DMS79 (cell line): ENCODE measurements at regions not wholly inside any gene's neighbourhood (a gene's known extent, or its start where the extent isn't known, plus 50 kb on each side); places are given as distances from the start of the nearest gene placed in this dataset.
"Not testable (repeated sequence)": the region's sequence is repeated elsewhere in the genome, so short reads cannot be mapped to it uniquely, and the experiment has no call there.

ENCODE experiments used
- DNase-seq: peaks from one replicate; lab custom pipeline; 2025; lab: John Stamatoyannopoulos, UW

DNA sequence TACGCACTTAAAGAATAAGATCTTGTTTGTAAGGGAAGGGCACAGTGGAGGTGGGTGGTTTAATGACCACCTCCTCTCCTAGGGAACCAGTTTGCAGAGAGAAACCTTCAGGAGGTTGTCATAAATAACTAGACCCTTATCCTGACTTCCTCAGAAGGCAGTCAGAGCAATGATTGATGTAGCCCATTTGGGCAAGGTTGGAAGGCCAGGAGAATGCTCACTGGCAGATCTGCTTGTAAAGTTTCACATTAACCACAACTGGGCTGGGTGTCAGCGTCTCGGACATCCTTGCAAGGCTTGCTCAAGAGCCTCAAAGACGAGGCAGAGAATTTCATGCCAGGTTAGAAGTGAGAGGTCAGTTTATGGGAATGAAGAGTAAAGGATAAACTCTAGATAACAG, 87.6 kb upstream of the TRABD2B start:
- no peak for DNase-seq

- no peak for DNase-seq
Observed at GRCh38 chr1:48082271-48082962, 85.2 kb upstream of the TRABD2B start.

- peak; percentile 29 for DNase-seq
Observed at GRCh38 chr1:48080331-48081255, 83.4 kb upstream of the TRABD2B start.

DNA sequence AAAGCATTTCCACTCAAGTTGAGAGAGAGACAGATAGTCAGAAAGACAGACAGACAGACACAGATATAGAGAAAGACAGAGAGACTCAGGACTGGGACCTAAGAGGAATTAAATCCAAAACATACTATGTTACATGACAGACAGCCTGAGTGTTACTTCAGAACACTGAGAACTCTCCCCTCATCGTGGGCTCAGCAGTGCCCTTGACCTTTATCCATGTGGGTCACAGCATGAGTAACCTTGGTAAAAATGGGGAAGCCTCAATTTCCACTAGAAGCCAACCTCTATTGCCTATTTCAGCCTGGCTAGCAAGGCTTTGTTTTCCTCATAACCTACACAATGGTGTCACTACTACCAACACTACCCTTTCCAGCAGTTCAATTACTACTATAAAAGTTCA, 81.9 kb upstream of the TRABD2B start:
- DNase-seq = no peak

DNA sequence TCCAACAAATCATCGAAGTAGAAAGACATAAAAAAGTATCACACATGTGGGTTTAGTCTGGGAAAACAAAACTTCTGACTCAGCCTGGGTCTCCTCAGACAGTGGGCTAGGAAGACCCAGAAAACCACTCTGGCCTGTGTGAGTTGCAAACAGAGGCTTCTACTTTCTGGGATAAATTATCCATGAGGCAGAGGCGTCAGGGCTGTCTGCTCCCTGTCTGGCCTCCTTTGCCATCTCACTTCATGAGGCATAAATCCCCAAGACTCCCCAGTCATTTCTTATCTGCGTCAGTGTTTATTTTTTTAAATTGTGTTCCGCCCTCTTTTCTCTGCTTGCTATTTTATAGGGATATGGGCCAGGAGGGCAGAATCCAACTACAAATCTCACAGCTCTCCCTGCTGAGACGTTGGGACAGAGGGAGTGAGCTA, 80.6 kb upstream of the TRABD2B start:
- no peak for DNase-seq

- no peak for DNase-seq
Observed at GRCh38 chr1:48076017-48076416, 78.8 kb upstream of the TRABD2B start.

DNA sequence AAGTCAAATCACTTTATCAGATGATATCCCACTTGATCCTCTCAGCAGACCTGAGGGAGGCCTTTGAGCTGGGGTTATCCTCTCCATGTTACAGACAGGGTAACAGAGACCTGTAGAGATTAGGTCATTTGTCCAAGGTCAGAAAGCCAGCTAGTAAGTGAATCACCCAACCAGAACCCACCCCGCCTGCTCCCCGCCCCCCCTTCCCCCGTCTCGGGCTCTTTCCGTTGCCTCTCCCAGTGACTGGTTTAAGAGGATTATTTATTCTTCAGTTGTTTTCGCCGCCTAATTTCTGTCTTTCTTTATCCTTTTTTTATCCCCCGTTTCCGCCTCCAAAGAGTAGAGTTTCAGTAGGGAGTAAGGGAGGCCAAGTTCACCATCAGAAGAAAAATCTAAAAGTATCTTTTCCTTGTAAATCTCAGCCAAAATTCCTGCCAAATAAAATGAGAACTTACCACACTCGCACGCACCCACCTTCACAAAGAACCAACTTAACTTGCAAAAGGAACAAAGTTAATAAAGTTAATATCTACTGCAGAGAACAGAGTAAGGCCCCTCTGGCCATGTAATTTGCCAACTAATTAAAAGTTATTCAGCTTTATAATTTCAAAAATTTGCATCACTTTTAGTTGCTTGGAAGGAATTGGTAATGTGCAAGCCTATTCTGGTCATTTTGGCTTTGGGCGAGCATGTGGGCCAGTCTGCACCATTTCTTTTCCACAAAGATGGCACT, 76.8 kb upstream of the TRABD2B start:
- DNase-seq = no peak

DNA sequence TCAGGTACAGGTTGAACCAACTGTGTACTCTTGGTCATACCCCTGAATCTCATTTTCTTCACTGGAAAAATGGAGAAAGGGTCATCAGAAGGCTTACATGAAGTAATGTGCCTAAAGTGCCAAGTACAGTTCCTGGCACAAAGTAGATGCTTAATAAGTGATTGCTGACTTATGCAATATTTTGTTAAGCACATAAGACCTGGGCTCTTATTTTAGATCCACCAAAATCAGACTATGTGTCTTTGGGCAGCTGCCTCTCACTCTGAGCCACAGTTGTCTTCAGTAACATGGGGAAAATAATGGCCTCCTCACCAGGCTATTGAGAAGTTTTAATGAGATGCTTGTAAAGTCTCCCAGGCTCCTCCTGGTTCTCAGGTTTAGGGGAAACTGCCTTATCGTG, 74.3 kb upstream of the TRABD2B start:
- no peak for DNase-seq

- DNase-seq = no peak
Observed at GRCh38 chr1:48070396-48070750, 73.2 kb upstream of the TRABD2B start.

DNA sequence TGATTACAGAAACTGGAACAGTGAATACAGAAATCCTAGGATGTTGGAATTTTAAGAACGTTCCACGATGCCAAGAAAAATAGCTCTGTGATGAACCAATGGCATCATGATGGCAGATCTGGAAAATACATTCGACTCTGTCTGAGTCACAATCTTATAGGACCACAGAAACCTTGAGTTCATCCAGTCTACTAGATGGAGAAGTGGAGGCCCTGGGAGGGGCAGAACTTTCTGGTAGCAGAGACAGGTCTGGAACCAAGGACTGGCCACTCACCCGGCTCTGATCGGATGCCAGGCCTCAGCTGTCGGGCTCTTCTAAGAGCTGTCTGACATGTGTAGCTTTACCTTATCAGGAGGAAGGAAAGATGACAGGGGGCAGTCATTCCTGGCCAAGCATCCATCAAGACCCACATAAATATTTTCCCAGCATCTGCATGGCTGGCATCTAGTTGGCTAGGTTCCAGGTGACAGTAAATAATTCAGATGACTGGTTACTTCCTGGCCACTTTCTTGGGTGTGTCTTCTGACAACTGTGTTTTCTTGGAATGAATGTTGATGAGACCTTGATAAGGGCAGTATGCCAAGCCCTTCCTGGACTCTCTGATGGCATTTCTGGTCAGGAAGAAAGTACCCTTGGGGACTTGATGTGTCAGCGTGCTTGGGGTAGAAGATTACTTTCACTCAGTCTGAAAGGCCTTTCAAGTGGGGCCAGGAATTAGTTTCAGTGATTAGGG, 72.6 kb upstream of the TRABD2B start:
- DNase-seq = no peak

GRCh38 chr1:48068206-48068605, 71.0 kb upstream of the TRABD2B start:
- DNase-seq = no peak

- no peak for DNase-seq
Observed at GRCh38 chr1:48066936-48067335, 69.8 kb upstream of the TRABD2B start.

DNA sequence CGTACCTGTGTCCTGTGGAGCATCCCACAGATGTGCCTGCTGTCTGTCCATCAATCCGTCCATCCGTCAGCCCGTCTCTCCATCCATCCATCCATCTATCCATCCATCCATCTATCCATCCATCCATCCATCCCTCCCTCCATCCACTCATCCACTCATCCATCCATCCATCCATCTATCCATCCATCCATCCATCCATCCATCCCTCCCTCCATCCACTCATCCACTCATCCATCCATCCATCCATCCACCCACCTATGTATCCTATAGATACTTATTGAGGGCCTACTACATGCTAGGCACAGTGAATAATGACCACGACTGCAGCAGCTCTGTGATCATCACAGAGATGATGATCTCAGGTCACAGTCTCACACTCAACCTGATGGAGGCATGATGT, 67.5 kb upstream of the TRABD2B start:
- not testable (repeated sequence) for DNase-seq

DNA sequence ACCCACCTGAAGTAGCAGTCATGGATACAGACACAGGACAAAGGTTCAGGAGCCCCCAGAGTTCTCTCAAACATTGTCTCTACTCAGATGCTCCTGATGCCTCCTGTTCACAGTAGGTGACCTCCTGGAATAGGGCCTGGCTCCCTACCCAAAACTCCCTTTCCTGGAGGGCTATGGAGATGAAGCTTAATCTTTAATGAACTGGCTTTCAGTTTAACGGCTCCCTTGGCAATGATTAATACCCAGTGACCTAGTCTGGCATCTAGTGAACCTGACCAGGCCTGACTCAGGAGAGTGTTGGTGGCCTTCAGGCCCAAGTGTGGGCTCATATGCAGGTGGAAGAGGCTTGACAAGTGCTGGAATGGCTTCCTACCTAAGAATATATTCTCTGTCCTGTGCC, 65.2 kb upstream of the TRABD2B start:
- DNase-seq = no peak

- DNase-seq = peak; percentile 4
Observed at GRCh38 chr1:48061162-48062136, 64.3 kb upstream of the TRABD2B start.

DNA sequence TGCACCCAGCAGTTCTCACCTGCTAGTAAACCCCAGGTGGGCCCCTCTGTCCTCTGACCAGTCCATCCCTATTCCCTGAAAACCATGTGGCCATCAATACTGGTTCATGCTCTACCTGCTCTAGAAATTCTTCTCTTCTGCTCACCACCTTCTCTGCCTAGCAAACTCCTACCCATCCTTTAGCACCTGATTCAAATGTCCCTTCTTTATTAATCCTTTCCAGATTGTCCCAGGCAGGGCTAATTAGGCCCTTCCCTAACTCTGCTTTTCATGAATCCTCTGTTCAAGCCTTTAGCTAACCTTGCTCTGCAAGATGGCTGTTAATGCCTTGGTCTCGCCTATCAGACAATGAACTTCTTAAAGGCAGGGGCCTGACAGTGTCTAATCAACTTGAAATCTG, 62.1 kb upstream of the TRABD2B start:
- no peak for DNase-seq

- DNase-seq = no peak
Observed at GRCh38 chr1:48058135-48059025, 61.2 kb upstream of the TRABD2B start.

GRCh38 chr1:48057249-48057648, 60.1 kb upstream of the TRABD2B start:
- DNase-seq = no peak

DNA sequence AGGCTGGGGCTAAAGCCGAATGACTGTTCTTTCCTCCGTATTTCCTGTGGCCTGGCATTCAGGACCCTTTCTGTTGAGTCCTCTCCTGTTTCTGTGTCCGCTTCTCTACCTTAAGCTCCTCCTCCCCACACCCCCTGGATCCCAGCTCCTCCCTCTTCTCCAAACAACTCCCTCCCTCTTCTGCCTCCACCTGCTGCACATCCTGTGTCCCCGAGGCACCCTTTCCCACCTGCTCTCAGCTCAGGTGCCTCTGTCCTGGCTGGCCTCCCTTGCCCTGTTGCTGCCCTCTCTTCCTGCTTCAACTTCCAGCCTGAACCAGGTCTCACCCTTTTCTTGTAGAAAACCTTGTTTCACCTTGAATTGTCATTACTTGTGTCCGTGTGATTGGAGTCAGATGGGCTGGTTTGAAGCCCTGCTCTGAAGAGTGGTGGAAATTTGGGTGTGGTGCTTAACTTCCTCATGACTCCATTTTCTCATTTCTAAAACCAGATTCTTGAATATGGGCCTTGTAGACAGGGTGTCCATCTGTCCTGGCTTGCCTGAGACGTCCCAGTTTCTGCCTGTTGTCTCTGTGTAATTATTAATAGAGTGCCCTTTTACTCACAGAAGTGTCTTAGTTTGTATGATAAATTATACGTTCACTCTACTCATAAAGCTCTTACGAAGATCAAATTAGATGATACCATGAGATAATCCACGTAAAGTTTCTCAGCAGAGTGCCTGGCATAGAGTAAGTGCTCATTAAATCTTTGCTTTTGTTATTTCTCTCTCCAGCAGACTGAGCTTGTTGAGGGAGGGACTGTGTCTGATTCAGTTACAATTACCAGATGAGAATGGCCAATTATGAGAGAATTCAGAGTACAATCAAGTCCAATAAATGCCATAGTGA, 58.9 kb upstream of the TRABD2B start:
- DNase-seq = no peak
